HG02938 (cell line): ENCODE measurements at regions not wholly inside any gene's neighbourhood (a gene's known extent, or its start where the extent isn't known, plus 50 kb on each side); places are given as distances from the start of the nearest gene placed in this dataset.

ENCODE experiments used
- ATAC-seq: cut with Tn5 transposase; IDR thresholded peaks from one replicate; pipeline ENCODE4 v1.9.1; 2021; ENCODE audit warnings: mild to moderate bottlenecking, moderate library complexity; ENCODE audit not compliant: unreplicated experiment

GRCh38 chr2:118668431-118669424, 178.7 kb downstream of the EN1 start:
- ATAC-seq, result no peak

- no peak for ATAC-seq
Measured at GRCh38 chr2:118667964-118668363, 179.5 kb downstream of the EN1 start.

- no peak for ATAC-seq
Measured at GRCh38 chr2:118667348-118667747, 180.1 kb downstream of the EN1 start.

- ATAC-seq, result no peak
Measured at GRCh38 chr2:118665784-118666529, 181.5 kb downstream of the EN1 start.

GRCh38 chr2:118661179-118661578, 186.3 kb downstream of the EN1 start:
- ATAC-seq, result no peak

GRCh38 chr2:118658596-118659198, 188.8 kb downstream of the EN1 start:
- ATAC-seq, result no peak

- no peak for ATAC-seq
Measured at GRCh38 chr2:118657466-118657865, 190.0 kb downstream of the EN1 start.

- ATAC-seq, result no peak
Measured at GRCh38 chr2:118654945-118655344, 192.5 kb downstream of the EN1 start.

GRCh38 chr2:118650327-118650726, 197.1 kb downstream of the EN1 start:
- ATAC-seq, result no peak

GRCh38 chr2:118645876-118646275, 201.6 kb downstream of the EN1 start:
- no peak for ATAC-seq

- ATAC-seq, result no peak
Measured at GRCh38 chr2:118644190-118644589, 203.3 kb downstream of the EN1 start.

- no peak for ATAC-seq
Measured at GRCh38 chr2:118643294-118643693, 204.2 kb downstream of the EN1 start.

GRCh38 chr2:118642501-118642900, 204.9 kb downstream of the EN1 start:
- no peak for ATAC-seq

GRCh38 chr2:118641711-118642110, 205.7 kb downstream of the EN1 start:
- no peak for ATAC-seq

GRCh38 chr2:118639371-118639770, 208.1 kb downstream of the EN1 start:
- ATAC-seq, result no peak

GRCh38 chr2:118638453-118638852, 209.0 kb downstream of the EN1 start:
- no peak for ATAC-seq

- ATAC-seq, result no peak
Measured at GRCh38 chr2:118635891-118636290, 211.6 kb downstream of the EN1 start.

GRCh38 chr2:118634876-118635275, 212.6 kb downstream of the EN1 start:
- ATAC-seq, result no peak

GRCh38 chr2:118633371-118634018, 214.0 kb downstream of the EN1 start:
- ATAC-seq, result no peak

- no peak for ATAC-seq
Measured at GRCh38 chr2:118632921-118633320, 214.5 kb downstream of the EN1 start.

GRCh38 chr2:118627156-118627555, 220.3 kb downstream of the EN1 start:
- ATAC-seq, result no peak
